ENCODE measurements at regions not wholly inside any gene's neighbourhood (a gene's known extent, or its start where the extent isn't known, plus 50 kb on each side); places are given as distances from the start of the nearest gene placed in this dataset.

DNA sequence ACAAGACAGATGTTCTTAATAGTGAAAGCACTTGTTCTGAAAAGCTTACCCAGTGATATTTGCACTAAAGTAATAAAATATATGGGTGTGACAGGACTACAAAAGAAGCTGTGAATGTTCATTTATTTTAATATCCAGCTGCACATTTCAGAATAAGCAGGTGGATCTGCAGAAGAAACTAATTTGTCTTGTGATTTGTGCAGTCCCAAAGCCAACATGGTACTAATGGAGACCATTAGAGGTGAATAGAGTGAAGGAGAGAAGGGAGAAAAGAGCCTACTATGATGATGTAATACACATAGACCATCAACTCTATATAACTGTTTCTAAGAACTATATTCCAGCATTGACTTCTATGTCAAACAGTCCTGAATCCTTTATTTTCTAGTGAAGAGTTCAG lies 362.8 kb downstream of the ISL1 start:
- in situ Hi-C loops (cut with HindIII; ENCODE audit: low sequenced_read_pairs), result no loop called here
- DNase-seq (ENCODE audit: low read depth), result no peak
- TF ChIP-seq, protein P1, sequence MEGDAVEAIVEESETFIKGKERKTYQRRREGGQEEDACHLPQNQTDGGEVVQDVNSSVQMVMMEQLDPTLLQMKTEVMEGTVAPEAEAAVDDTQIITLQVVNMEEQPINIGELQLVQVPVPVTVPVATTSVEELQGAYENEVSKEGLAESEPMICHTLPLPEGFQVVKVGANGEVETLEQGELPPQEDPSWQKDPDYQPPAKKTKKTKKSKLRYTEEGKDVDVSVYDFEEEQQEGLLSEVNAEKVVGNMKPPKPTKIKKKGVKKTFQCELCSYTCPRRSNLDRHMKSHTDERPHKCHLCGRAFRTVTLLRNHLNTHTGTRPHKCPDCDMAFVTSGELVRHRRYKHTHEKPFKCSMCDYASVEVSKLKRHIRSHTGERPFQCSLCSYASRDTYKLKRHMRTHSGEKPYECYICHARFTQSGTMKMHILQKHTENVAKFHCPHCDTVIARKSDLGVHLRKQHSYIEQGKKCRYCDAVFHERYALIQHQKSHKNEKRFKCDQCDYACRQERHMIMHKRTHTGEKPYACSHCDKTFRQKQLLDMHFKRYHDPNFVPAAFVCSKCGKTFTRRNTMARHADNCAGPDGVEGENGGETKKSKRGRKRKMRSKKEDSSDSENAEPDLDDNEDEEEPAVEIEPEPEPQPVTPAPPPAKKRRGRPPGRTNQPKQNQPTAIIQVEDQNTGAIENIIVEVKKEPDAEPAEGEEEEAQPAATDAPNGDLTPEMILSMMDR (IDR thresholded peaks at IDR 0.05; ENCODE audit: low read depth, low read length, missing control alignments), result no peak
- no peak overlapping the region for H3K4me3 ChIP-seq (ENCODE audit: low read depth, low read length)

- DNase-seq (ENCODE audit: low read depth), result no peak
- in situ Hi-C loops (cut with HindIII; ENCODE audit: low sequenced_read_pairs), result no loop called here
- TF ChIP-seq, protein P1 (IDR thresholded peaks at IDR 0.05; ENCODE audit: low read depth, low read length, missing control alignments), result no peak
- no peak overlapping the region for H3K4me3 ChIP-seq (ENCODE audit: low read depth, low read length)
Observed at GRCh38 chr5:51748647-51749046, 365.4 kb downstream of the ISL1 start.

All from astrocyte of the cerebellum (primary cell).